HepG2 (cell line): ENCODE measurements at regions not wholly inside any gene's neighbourhood (a gene's known extent, or its start where the extent isn't known, plus 50 kb on each side); places are given as distances from the start of the nearest gene placed in this dataset.

ENCODE experiments used
- ATAC-seq: fragments of 200-7000 bp; cut with Tn5 transposase; 3 replicates; pipeline ENCODE4 v1.9.1; 2020; ENCODE audit warnings: mild to moderate bottlenecking, moderate library complexity
- BruUV-seq: library from RNA; stranded (reverse); fragments of 400-500 nt; replicated peaks from 2 replicates; lab custom pipeline; 2021; lab: Mats Ljungman, UMichigan
- CTCF ChIA-PET: fragments of 300-600 bp; formaldehyde crosslinking; extraction: SDS; loops from one replicate; lab custom pipeline; 2021; ENCODE audit warnings: low total read pairs, inconsistent platforms, low intra/inter-chr PET ratio; lab: Yijun Ruan, JAX
- POLR2A ChIA-PET: fragments of 350-600 bp; sonication (Branson Sonifier 250); formaldehyde crosslinking; loops from one replicate; lab custom pipeline; 2020; ENCODE audit warnings: antibody characterized with exemption, inconsistent platforms; lab: Yijun Ruan, JAX
- DNase-seq: peaks from one replicate; pipeline ENCODE4 v3.0.0-alpha.2; 2015; ENCODE audit warnings: low spot score
- FAIRE-seq: peaks from 3 replicates; lab custom pipeline; 2011; peaks lifted over from hg19 to GRCh38; lab: Jason Lieb, UNC
- H2AFZ ChIP-seq: one replicate; pipeline ENCODE4 v1.6.1; 2011; ENCODE audit warnings: low read length, inconsistent platforms
- H3K27ac ChIP-seq: fragments of 300-600 bp; 3 replicates; pipeline ENCODE4 v1.8.0; 2011; ENCODE audit warnings: mixed run types, mild to moderate bottlenecking, mixed read lengths, low read length, inconsistent platforms; ENCODE audit not compliant: insufficient read depth; ENCODE audit errors: extremely low read length
- H3K27me3 ChIP-seq, 2 experiments: fragments of 200-600 bp in 1 of 2; 2 replicates in 1 of 2; 3 replicates in 1 of 2; pipeline versions ENCODE4 v1.6.0 to v1.8.0; 2011; ENCODE audit warnings: low read length in 2 of 2, mild to moderate bottlenecking in 2 of 2, moderate library complexity in 2 of 2, inconsistent platforms in 1 of 2; ENCODE audit not compliant: insufficient read depth in 2 of 2, control insufficient read depth in 1 of 2
- H3K36me3 ChIP-seq, 2 experiments: fragments of 200-600 bp in 1 of 2; replicated peaks in 1 of 2; 2 replicates in 1 of 2; 3 replicates in 1 of 2; pipeline versions ENCODE4 v1.5.1 to v1.8.0; 2011; ENCODE audit warnings: low read length in 2 of 2, inconsistent platforms in 1 of 2; ENCODE audit not compliant: insufficient read depth in 2 of 2, control insufficient read depth in 1 of 2
- H3K4me1 ChIP-seq: 2 replicates; pipeline ENCODE4 v1.5.1; 2012; ENCODE audit warnings: low read length, inconsistent platforms; ENCODE audit not compliant: insufficient read depth
- H3K4me2 ChIP-seq: 2 replicates; pipeline ENCODE4 v1.6.0; 2011; ENCODE audit warnings: low read depth, low read length, inconsistent platforms
- H3K4me3 ChIP-seq, 3 experiments: fragments of 200-600 bp in 1 of 3; sonication (generic), shearing (Covaris generic) in 1 of 3; replicated peaks in 1 of 3; 2 replicates each; pipeline ENCODE4 v1.5.1; 2011 to 2016; ENCODE audit warnings: low read length in 3 of 3, inconsistent platforms in 2 of 3, low read depth in 2 of 3, mild to moderate bottlenecking in 2 of 3, control low read depth in 1 of 3, mixed read lengths in 1 of 3; ENCODE audit not compliant: insufficient read depth in 1 of 3
- H3K79me2 ChIP-seq: one replicate; pipeline ENCODE4 v1.6.1; 2011; ENCODE audit warnings: low read length, inconsistent platforms; ENCODE audit not compliant: insufficient read depth
- H3K9ac ChIP-seq: 2 replicates; pipeline ENCODE4 v1.6.0; 2011; ENCODE audit warnings: mild to moderate bottlenecking, low read depth, low read length, inconsistent platforms; ENCODE audit not compliant: insufficient read depth
- H3K9me3 ChIP-seq: 2 replicates; pipeline ENCODE4 v1.5.1; 2012; ENCODE audit warnings: mild to moderate bottlenecking, low read length
- H4K20me1 ChIP-seq: 2 replicates; pipeline ENCODE4 v1.6.0; 2011; ENCODE audit warnings: inconsistent platforms, mild to moderate bottlenecking, low read length, moderate library complexity; ENCODE audit not compliant: insufficient read depth
- KDM5A ChIP-seq: fragments of 200-600 bp; sonication (generic); IDR thresholded peaks from 2 replicates; pipeline ENCODE4 v1.7.0; 2018; ENCODE audit warnings: antibody characterized with exemption, mild to moderate bottlenecking, low read length, borderline replicate concordance
- RERE ChIP-seq: IDR thresholded peaks from 2 replicates; pipeline ENCODE4 v1.6.1; 2016; ENCODE audit warnings: low read depth, missing genetic modification reagents, missing compliant biosample characterization
- TP53 ChIP-seq: sonication (generic); formaldehyde crosslinking; conservative IDR thresholded peaks from 2 replicates; pipeline ENCODE4 v1.4.0; 2020; ENCODE audit warnings: missing genetic modification reagents
- ZFX ChIP-seq: sonication (generic); formaldehyde crosslinking; IDR thresholded peaks from 2 replicates; pipeline ENCODE4 v1.4.0; 2020; ENCODE audit warnings: mild to moderate bottlenecking, low read depth, missing genetic modification reagents, moderate library complexity
- ZNF260 ChIP-seq: sonication (generic); formaldehyde crosslinking; IDR thresholded peaks from 2 replicates; pipeline ENCODE4 v1.4.0; 2020; ENCODE audit warnings: missing genetic modification reagents, low read depth, mild to moderate bottlenecking, borderline replicate concordance
- ZNF576 ChIP-seq: sonication (generic); formaldehyde crosslinking; IDR thresholded peaks from 2 replicates; pipeline ENCODE4 v1.4.0; 2020; ENCODE audit warnings: mild to moderate bottlenecking, missing genetic modification reagents
- WGBS: methylation state at CpG from one replicate; pipeline ENCODE4 v1.1.6; 2017; ENCODE audit warnings: low lambda C conversion rate; 5-methylcytosine and 5-hydroxymethylcytosine counted together
- in situ Hi-C: cut with HindIII; loops from 2 replicates; pipeline ENCODE4 v1.10.0; 2017; ENCODE audit warnings: low pct_unique_long_range_greater_than_20kb; ENCODE audit not compliant: extremely low pct_ligation_motif_present
- intact Hi-C: fragments of 100-400 bp; cut with micrococcal nuclease; formaldehyde crosslinking; loops from one replicate; pipeline ENCODE4 v1.10.0; 2022; ENCODE audit not compliant: unreplicated experiment
- TF ChIP-seq, protein P1 (sequence below): sonication (generic); formaldehyde crosslinking; IDR thresholded peaks from 2 replicates; pipeline ENCODE4 v1.5.0; 2020; ENCODE audit warnings: mild to moderate bottlenecking, missing genetic modification reagents, borderline replicate concordance

- Histone ChIP-seq H3K9me3 (no peaks in the 10 kb centered on the region), H3K79me2 (no peaks in the 10 kb centered on the region), H3K4me1 (peaks cover 6% of the 10 kb centered on the region; the same call in 1 of the 2 replicates), H3K27me3 (no peaks in the 10 kb centered on the region; a peak in 1 of 5 replicates), H3K9ac (no peak overlapping the region), H3K4me3 (no peak overlapping the region), H3K27ac (no peak overlapping the region), H3K36me3 (no peaks in the 10 kb centered on the region), H4K20me1 (no peaks in the 10 kb centered on the region), H3K4me2 (no peak overlapping the region), H2AFZ (no peak overlapping the region)
- intact Hi-C loops: no loop called here
- WGBS: 92% methylated on average over 1 of the region's 1 CpG
- FAIRE-seq: no peak
- in situ Hi-C loops: no loop called here
- peak; percentile 62 for ATAC-seq
- no TSS peak for BruUV-seq
- CTCF ChIA-PET: no interaction called here
- DNase-seq: peak; percentile 1
- POLR2A ChIA-PET: no interaction called here
- TF ChIP-seq ZNF576 (CRISPR knock-in tag) (no peak), KDM5A (no peak), TP53 (CRISPR knock-in tag) (no peak), RERE (no peak), ZFX (no peak), ZNF260 (CRISPR knock-in tag) (no peak)
- TF ChIP-seq, protein P1, sequence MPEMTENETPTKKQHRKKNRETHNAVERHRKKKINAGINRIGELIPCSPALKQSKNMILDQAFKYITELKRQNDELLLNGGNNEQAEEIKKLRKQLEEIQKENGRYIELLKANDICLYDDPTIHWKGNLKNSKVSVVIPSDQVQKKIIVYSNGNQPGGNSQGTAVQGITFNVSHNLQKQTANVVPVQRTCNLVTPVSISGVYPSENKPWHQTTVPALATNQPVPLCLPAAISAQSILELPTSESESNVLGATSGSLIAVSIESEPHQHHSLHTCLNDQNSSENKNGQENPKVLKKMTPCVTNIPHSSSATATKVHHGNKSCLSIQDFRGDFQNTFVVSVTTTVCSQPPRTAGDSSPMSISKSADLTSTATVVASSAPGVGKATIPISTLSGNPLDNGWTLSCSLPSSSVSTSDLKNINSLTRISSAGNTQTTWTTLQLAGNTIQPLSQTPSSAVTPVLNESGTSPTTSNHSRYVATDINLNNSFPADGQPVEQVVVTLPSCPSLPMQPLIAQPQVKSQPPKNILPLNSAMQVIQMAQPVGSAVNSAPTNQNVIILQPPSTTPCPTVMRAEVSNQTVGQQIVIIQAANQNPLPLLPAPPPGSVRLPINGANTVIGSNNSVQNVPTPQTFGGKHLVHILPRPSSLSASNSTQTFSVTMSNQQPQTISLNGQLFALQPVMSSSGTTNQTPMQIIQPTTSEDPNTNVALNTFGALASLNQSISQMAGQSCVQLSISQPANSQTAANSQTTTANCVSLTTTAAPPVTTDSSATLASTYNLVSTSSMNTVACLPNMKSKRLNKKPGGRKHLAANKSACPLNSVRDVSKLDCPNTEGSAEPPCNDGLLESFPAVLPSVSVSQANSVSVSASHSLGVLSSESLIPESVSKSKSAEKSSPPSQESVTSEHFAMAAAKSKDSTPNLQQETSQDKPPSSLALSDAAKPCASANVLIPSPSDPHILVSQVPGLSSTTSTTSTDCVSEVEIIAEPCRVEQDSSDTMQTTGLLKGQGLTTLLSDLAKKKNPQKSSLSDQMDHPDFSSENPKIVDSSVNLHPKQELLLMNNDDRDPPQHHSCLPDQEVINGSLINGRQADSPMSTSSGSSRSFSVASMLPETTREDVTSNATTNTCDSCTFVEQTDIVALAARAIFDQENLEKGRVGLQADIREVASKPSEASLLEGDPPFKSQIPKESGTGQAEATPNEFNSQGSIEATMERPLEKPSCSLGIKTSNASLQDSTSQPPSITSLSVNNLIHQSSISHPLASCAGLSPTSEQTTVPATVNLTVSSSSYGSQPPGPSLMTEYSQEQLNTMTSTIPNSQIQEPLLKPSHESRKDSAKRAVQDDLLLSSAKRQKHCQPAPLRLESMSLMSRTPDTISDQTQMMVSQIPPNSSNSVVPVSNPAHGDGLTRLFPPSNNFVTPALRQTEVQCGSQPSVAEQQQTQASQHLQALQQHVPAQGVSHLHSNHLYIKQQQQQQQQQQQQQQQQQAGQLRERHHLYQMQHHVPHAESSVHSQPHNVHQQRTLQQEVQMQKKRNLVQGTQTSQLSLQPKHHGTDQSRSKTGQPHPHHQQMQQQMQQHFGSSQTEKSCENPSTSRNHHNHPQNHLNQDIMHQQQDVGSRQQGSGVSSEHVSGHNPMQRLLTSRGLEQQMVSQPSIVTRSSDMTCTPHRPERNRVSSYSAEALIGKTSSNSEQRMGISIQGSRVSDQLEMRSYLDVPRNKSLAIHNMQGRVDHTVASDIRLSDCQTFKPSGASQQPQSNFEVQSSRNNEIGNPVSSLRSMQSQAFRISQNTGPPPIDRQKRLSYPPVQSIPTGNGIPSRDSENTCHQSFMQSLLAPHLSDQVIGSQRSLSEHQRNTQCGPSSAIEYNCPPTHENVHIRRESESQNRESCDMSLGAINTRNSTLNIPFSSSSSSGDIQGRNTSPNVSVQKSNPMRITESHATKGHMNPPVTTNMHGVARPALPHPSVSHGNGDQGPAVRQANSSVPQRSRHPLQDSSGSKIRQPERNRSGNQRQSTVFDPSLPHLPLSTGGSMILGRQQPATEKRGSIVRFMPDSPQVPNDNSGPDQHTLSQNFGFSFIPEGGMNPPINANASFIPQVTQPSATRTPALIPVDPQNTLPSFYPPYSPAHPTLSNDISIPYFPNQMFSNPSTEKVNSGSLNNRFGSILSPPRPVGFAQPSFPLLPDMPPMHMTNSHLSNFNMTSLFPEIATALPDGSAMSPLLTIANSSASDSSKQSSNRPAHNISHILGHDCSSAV: no peak
Observed at GRCh38 chr3:95810462-95810861, 1003.9 kb upstream of the EPHA6 start.
